WERI-Rb-1 (cell line): ENCODE measurements at regions not wholly inside any gene's neighbourhood (a gene's known extent, or its start where the extent isn't known, plus 50 kb on each side); places are given as distances from the start of the nearest gene placed in this dataset.

ENCODE experiments used
- DNase-seq: peaks from one replicate; pipeline ENCODE4 v3.0.0-alpha.2; 2020
- H3K27ac ChIP-seq: fragments of 250-450 bp; sonication (Bioruptor Pico); 2 replicates; pipeline ENCODE4 v1.5.1; 2020; ENCODE audit warnings: mild to moderate bottlenecking, moderate library complexity
- H3K27me3 ChIP-seq: fragments of 250-450 bp; sonication (Bioruptor Pico); 2 replicates; pipeline ENCODE4 v1.5.1; 2021; ENCODE audit warnings: mild to moderate bottlenecking, low read depth, moderate library complexity; ENCODE audit not compliant: insufficient read depth, severe bottlenecking
- H3K36me3 ChIP-seq: fragments of 250-450 bp; sonication (Bioruptor Pico); 2 replicates; pipeline ENCODE4 v1.5.1; 2020; ENCODE audit warnings: mild to moderate bottlenecking, moderate library complexity
- H3K4me3 ChIP-seq: 2 replicates; pipeline ENCODE4 v1.5.1; 2011; ENCODE audit warnings: low read depth, mild to moderate bottlenecking, control low read depth, low read length
- H3K9me3 ChIP-seq: fragments of 250-450 bp; sonication (Bioruptor Pico); 2 replicates; pipeline ENCODE4 v1.5.1; 2021; ENCODE audit warnings: mild to moderate bottlenecking, moderate library complexity; ENCODE audit not compliant: severe bottlenecking
- CTCF ChIP-seq: IDR thresholded peaks from 2 replicates; pipeline ENCODE4 v1.5.1; 2011; ENCODE audit warnings: low read depth, mild to moderate bottlenecking, control low read depth, inconsistent platforms, low read length

GRCh38 chr2:228655331-228655730 is 473.8 kb upstream of the SPHKAP start:
- TF ChIP-seq CTCF: no peak
- no peak for DNase-seq
- H3K36me3 ChIP-seq: no peaks in the 10 kb centered on the region
- no peak overlapping the region for H3K4me3 ChIP-seq
- peaks cover 22% of the 10 kb centered on the region for H3K27me3 ChIP-seq
- no peak overlapping the region for H3K27ac ChIP-seq
- no peaks in the 10 kb centered on the region for H3K9me3 ChIP-seq

GRCh38 chr2:228654707-228655106 is 473.2 kb upstream of the SPHKAP start:
- Histone ChIP-seq H3K27me3 (peaks cover 18% of the 10 kb centered on the region), H3K9me3 (no peaks in the 10 kb centered on the region), H3K27ac (no peak overlapping the region), H3K36me3 (no peaks in the 10 kb centered on the region), H3K4me3 (no peak overlapping the region)
- DNase-seq: no peak
- no peak for TF ChIP-seq CTCF

GRCh38 chr2:228653884-228654283 is 472.4 kb upstream of the SPHKAP start:
- Histone ChIP-seq H3K27ac (no peak overlapping the region), H3K27me3 (peaks cover 19% of the 10 kb centered on the region), H3K9me3 (no peaks in the 10 kb centered on the region), H3K4me3 (no peak overlapping the region), H3K36me3 (no peaks in the 10 kb centered on the region)
- DNase-seq: no peak
- no peak for TF ChIP-seq CTCF

- TF ChIP-seq CTCF: no peak
- H3K4me3 ChIP-seq: no peak overlapping the region
- peaks cover 24% of the 10 kb centered on the region for H3K27me3 ChIP-seq
- no peaks in the 10 kb centered on the region for H3K9me3 ChIP-seq
- no peak for DNase-seq
- no peaks in the 10 kb centered on the region for H3K36me3 ChIP-seq
- no peak overlapping the region for H3K27ac ChIP-seq
Observed at GRCh38 chr2:228652366-228652765, 470.9 kb upstream of the SPHKAP start.

- Histone ChIP-seq H3K27ac (no peak overlapping the region), H3K4me3 (no peak overlapping the region), H3K9me3 (no peaks in the 10 kb centered on the region), H3K27me3 (peaks cover 18% of the 10 kb centered on the region), H3K36me3 (no peaks in the 10 kb centered on the region)
- TF ChIP-seq CTCF: no peak
- DNase-seq: no peak
Observed at GRCh38 chr2:228649876-228650275, 468.4 kb upstream of the SPHKAP start.

- no peaks in the 10 kb centered on the region for H3K36me3 ChIP-seq
- no peak overlapping the region for H3K4me3 ChIP-seq
- no peak overlapping the region for H3K27ac ChIP-seq
- H3K27me3 ChIP-seq: peaks cover 15% of the 10 kb centered on the region
- TF ChIP-seq CTCF: no peak
- H3K9me3 ChIP-seq: no peaks in the 10 kb centered on the region
- no peak for DNase-seq
Observed at GRCh38 chr2:228649447-228649846, 468.0 kb upstream of the SPHKAP start.
